ENCODE measurements at regions not wholly inside any gene's neighbourhood (a gene's known extent, or its start where the extent isn't known, plus 50 kb on each side); places are given as distances from the start of the nearest gene placed in this dataset.

GRCh38 chr2:20125616-20126015 lies 74.2 kb upstream of the LAPTM4A start:
- ChIA-PET CTCF (interaction anchor here (1.8 kb wide), 1 partner anchor 10 kb away, joined by 5 read pairs; no protein-coding TSS in a partner anchor), POLR2A (no interaction called here), RAD21 (ENCODE audit: low non-redundant PET in 1 of 2, low total read pairs in 2 of 2, uncharacterized antibody in 2 of 2, unreplicated experiment in 2 of 2) (no interaction called here)
- intact Hi-C loops (cut with micrococcal nuclease) = loop anchor here (5.0 kb wide), 1 partner anchor 107 kb away; no protein-coding TSS in a partner anchor
- Histone ChIP-seq H3K9me2 (ENCODE audit: insufficient read depth) (0 out of 2 replicates have a peak, but pooled peaks cover 3% of the 10 kb centered on the region), H3K27ac (ENCODE audit: low read depth, low read length) (no peak overlapping the region), H4K20me1 (ENCODE audit: insufficient read depth) (no peaks in the 10 kb centered on the region), H3K4me2 (ENCODE audit: low read length) (no peak overlapping the region), H3K9ac (ENCODE audit: low read length) (no peak overlapping the region), H3K9me3 (ENCODE audit: control insufficient read depth in 1 of 2, insufficient read depth in 1 of 2, low read depth in 1 of 2, low read length in 2 of 2) (no peaks in the 10 kb centered on the region), H2AFZ (ENCODE audit: low read depth, low read length, poor library complexity, severe bottlenecking) (no peak overlapping the region), H3K79me2 (ENCODE audit: insufficient read depth, low read length) (no peaks in the 10 kb centered on the region), H3K4me3 (replicated peaks in 1 of 2; ENCODE audit: low read depth in 1 of 2, low read length in 2 of 2) (no peak overlapping the region), H3K36me3 (ENCODE audit: control insufficient read depth in 1 of 2, insufficient read depth in 2 of 2, low read length in 2 of 2) (no peaks in the 10 kb centered on the region), H3K27me3 (ENCODE audit: insufficient read depth, low read length) (no peaks in the 10 kb centered on the region), H3K4me1 (ENCODE audit: control insufficient read depth in 1 of 2, insufficient read depth in 2 of 2, low read length in 2 of 2) (no peaks in the 10 kb centered on the region)
- BruUV-seq (replicated peaks) = no TSS peak
- no peak for ATAC-seq
- TF ChIP-seq POLR2A (IDR thresholded peaks at IDR 0.05; ENCODE audit: borderline replicate concordance, extremely low read depth, insufficient read depth, insufficient read length) (no peak), RAD21 (IDR thresholded peaks at IDR 0.05; ENCODE audit: low read depth) (no peak), ATF3 (IDR thresholded peaks at IDR 0.05) (no peak), MAX (IDR thresholded peaks at IDR 0.05) (no peak), EZH2 (IDR thresholded peaks at IDR 0.05) (no peak), CBX3 (IDR thresholded peaks at IDR 0.05; ENCODE audit: low read depth) (no peak), POLR2AphosphoS5 (IDR thresholded peaks at IDR 0.05; ENCODE audit: low read depth, low read length) (no peak), JUND (IDR thresholded peaks at IDR 0.05) (no peak), SRF (IDR thresholded peaks at IDR 0.05; ENCODE audit: low read depth) (no peak), REST (IDR thresholded peaks at IDR 0.05; ENCODE audit: low read depth) (no peak), SP1 (IDR thresholded peaks at IDR 0.05; ENCODE audit: low read depth) (no peak), TCF7L2 (IDR thresholded peaks at IDR 0.05; ENCODE audit: borderline replicate concordance, extremely low read depth, insufficient read depth, insufficient read length) (no peak), ZNF274 (IDR thresholded peaks at IDR 0.05; ENCODE audit: low read depth, low read length) (no peak), ELF1 (IDR thresholded peaks at IDR 0.05; ENCODE audit: borderline replicate concordance, low read depth) (no peak), EGR1 (IDR thresholded peaks at IDR 0.05; ENCODE audit: low read depth) (no peak), ZFX (IDR thresholded peaks at IDR 0.05) (no peak), YY1 (IDR thresholded peaks at IDR 0.05; ENCODE audit: extremely low read depth, insufficient replicate concordance, low read depth, low read length) (no peak), ZBTB33 (IDR thresholded peaks at IDR 0.05; ENCODE audit: extremely low read depth, insufficient replicate concordance, low read length) (no peak), EZH2phosphoT487 (IDR thresholded peaks at IDR 0.05; ENCODE audit: borderline replicate concordance) (no peak), SIN3A (IDR thresholded peaks at IDR 0.05; ENCODE audit: low read depth) (no peak)
- no peak for DNase-seq (ENCODE audit: low read depth, low spot score)
